H9 (cell line): ENCODE measurements at regions not wholly inside any gene's neighbourhood (a gene's known extent, or its start where the extent isn't known, plus 50 kb on each side); places are given as distances from the start of the nearest gene placed in this dataset.

Experiments used
- DNase-seq: peaks from one replicate; pipeline ENCODE4 v3.0.0-alpha.2; 2017
- H2AFZ ChIP-seq: one replicate; pipeline ENCODE4 v1.6.1; 2013; ENCODE audit warnings: mild to moderate bottlenecking, low read length, control low read depth, moderate library complexity
- H2AK5ac ChIP-seq: 2 replicates; pipeline ENCODE4 v1.6.1; 2013; ENCODE audit warnings: low read length, control low read depth, mixed read lengths; ENCODE audit not compliant: insufficient read length
- H2BK120ac ChIP-seq: one replicate; pipeline ENCODE4 v1.6.1; 2013; ENCODE audit warnings: low read depth, mild to moderate bottlenecking, low read length, control low read depth, inconsistent platforms; ENCODE audit not compliant: poor library complexity, severe bottlenecking
- H2BK12ac ChIP-seq: 2 replicates; pipeline ENCODE4 v1.6.1; 2013; ENCODE audit warnings: low read length, control low read depth, mixed read lengths, low read depth; ENCODE audit not compliant: insufficient read length
- H2BK15ac ChIP-seq: 2 replicates; pipeline ENCODE4 v1.6.1; 2013; ENCODE audit warnings: low read depth, low read length, control low read depth
- H2BK20ac ChIP-seq: one replicate; pipeline ENCODE4 v1.6.1; 2013; ENCODE audit warnings: low read depth, mild to moderate bottlenecking, low read length, control low read depth, inconsistent platforms; ENCODE audit not compliant: poor library complexity, severe bottlenecking
- H2BK5ac ChIP-seq: 2 replicates; pipeline ENCODE4 v1.6.1; 2013; ENCODE audit warnings: low read length, control low read depth, mixed read lengths; ENCODE audit not compliant: insufficient read length
- H3K14ac ChIP-seq: 2 replicates; pipeline ENCODE4 v1.6.1; 2013; ENCODE audit warnings: low read length, control low read depth; ENCODE audit not compliant: insufficient read depth
- H3K18ac ChIP-seq: 2 replicates; pipeline ENCODE4 v1.6.1; 2013; ENCODE audit warnings: low read depth, mild to moderate bottlenecking, mixed read lengths, low read length, control low read depth; ENCODE audit not compliant: insufficient read length
- H3K23ac ChIP-seq: 2 replicates; pipeline ENCODE4 v1.6.1; 2013; ENCODE audit warnings: low read length, control low read depth, mixed read lengths, low read depth; ENCODE audit not compliant: insufficient read length
- H3K23me2 ChIP-seq: 2 replicates; pipeline ENCODE4 v1.6.1; 2013; ENCODE audit warnings: low read depth, mild to moderate bottlenecking, mixed read lengths, low read length, control low read depth; ENCODE audit not compliant: insufficient read length, poor library complexity, severe bottlenecking
- H3K27ac ChIP-seq: 2 replicates; pipeline ENCODE4 v1.5.1; 2013; ENCODE audit warnings: low read length, control low read depth, mixed read lengths, low read depth; ENCODE audit not compliant: insufficient read length
- H3K27me3 ChIP-seq: 2 replicates; pipeline ENCODE4 v1.6.1; 2013; ENCODE audit warnings: low read length, control low read depth, inconsistent platforms; ENCODE audit not compliant: insufficient read depth
- H3K4ac ChIP-seq: 2 replicates; pipeline ENCODE4 v1.6.1; 2013; ENCODE audit warnings: low read depth, mild to moderate bottlenecking, control low read depth, inconsistent platforms, low read length, moderate library complexity
- H3K4me1 ChIP-seq: 2 replicates; pipeline ENCODE4 v1.6.1; 2013; ENCODE audit warnings: low read length, control low read depth, inconsistent platforms; ENCODE audit not compliant: insufficient read depth
- H3K4me2 ChIP-seq: 2 replicates; pipeline ENCODE4 v1.6.1; 2013; ENCODE audit warnings: low read length, control low read depth, mixed read lengths; ENCODE audit not compliant: insufficient read length, insufficient read depth
- H3K56ac ChIP-seq: 2 replicates; pipeline ENCODE4 v1.6.1; 2013; ENCODE audit warnings: low read depth, mild to moderate bottlenecking, mixed read lengths, low read length, control low read depth; ENCODE audit not compliant: insufficient read length
- H3K79me1 ChIP-seq: 2 replicates; pipeline ENCODE4 v1.6.1; 2013; ENCODE audit warnings: low read depth, mild to moderate bottlenecking, moderate library complexity, low read length, control low read depth, inconsistent platforms; ENCODE audit not compliant: insufficient read depth, poor library complexity, severe bottlenecking
- H3K79me2 ChIP-seq: 2 replicates; pipeline ENCODE4 v1.6.1; 2013; ENCODE audit warnings: low read length, control low read depth, inconsistent platforms; ENCODE audit not compliant: insufficient read depth
- H3K9ac ChIP-seq: 2 replicates; pipeline ENCODE4 v1.6.1; 2013; ENCODE audit warnings: low read length, control low read depth, mixed read lengths; ENCODE audit not compliant: insufficient read length; ENCODE audit errors: extremely low read depth
- H3K9me3 ChIP-seq: one replicate; pipeline ENCODE4 v1.6.1; 2013; ENCODE audit warnings: low read depth, low read length, inconsistent platforms; ENCODE audit not compliant: control insufficient read depth
- H3T11ph ChIP-seq: one replicate; pipeline ENCODE4 v1.6.1; 2013; ENCODE audit warnings: mild to moderate bottlenecking, low read length, control low read depth, inconsistent platforms
- H4K20me1 ChIP-seq: one replicate; pipeline ENCODE4 v1.6.1; 2013; ENCODE audit not compliant: control insufficient read depth, insufficient read length, insufficient read depth
- H4K5ac ChIP-seq: 2 replicates; pipeline ENCODE4 v1.6.1; 2013; ENCODE audit warnings: low read depth, mild to moderate bottlenecking, mixed read lengths, low read length, control low read depth; ENCODE audit not compliant: insufficient read length
- H4K8ac ChIP-seq: replicated peaks from 2 replicates; pipeline ENCODE4 v1.6.1; 2013; ENCODE audit warnings: low read length, control low read depth, mixed read lengths, low read depth; ENCODE audit not compliant: insufficient read length
- H4K91ac ChIP-seq: 2 replicates; pipeline ENCODE4 v1.6.1; 2013; ENCODE audit warnings: low read depth, mild to moderate bottlenecking, moderate library complexity, mixed read lengths, low read length, control low read depth; ENCODE audit not compliant: insufficient read length
- H3K27ac Mint-ChIP-seq, 3 experiments: 2 replicates in 2 of 3; 3 replicates in 1 of 3; pipeline ENCODE4 v1.8.0; 2020 to 2021; ENCODE audit warnings: mixed read lengths in 3 of 3, mild to moderate bottlenecking in 1 of 3, moderate library complexity in 1 of 3
- H3K27me3 Mint-ChIP-seq: 2 replicates; pipeline ENCODE4 v1.8.0; 2021; ENCODE audit warnings: low read depth, mild to moderate bottlenecking, moderate library complexity, mixed read lengths
- H3K36me3 Mint-ChIP-seq, 3 experiments: 2 replicates in 2 of 3; 3 replicates in 1 of 3; pipeline ENCODE4 v1.8.0; 2020 to 2021; ENCODE audit warnings: low read depth in 3 of 3, mixed read lengths in 3 of 3; ENCODE audit not compliant: insufficient read depth in 1 of 3
- H3K4me1 Mint-ChIP-seq, 2 experiments: 2 replicates each; pipeline ENCODE4 v1.8.0; 2020; ENCODE audit warnings: mixed read lengths in 2 of 2
- H3K4me3 Mint-ChIP-seq, 2 experiments: 2 replicates in 1 of 2; 3 replicates in 1 of 2; pipeline ENCODE4 v1.8.0; 2020 to 2021; ENCODE audit warnings: mild to moderate bottlenecking in 2 of 2, mixed read lengths in 2 of 2, moderate library complexity in 1 of 2
- H3K9me3 Mint-ChIP-seq, 2 experiments: 2 replicates in 1 of 2; 3 replicates in 1 of 2; pipeline ENCODE4 v1.8.0; 2020; ENCODE audit warnings: mild to moderate bottlenecking in 2 of 2, mixed read lengths in 2 of 2, moderate library complexity in 1 of 2
- CTCF ChIP-seq: fragments of 200-600 bp; sonication (generic); conservative IDR thresholded peaks from 3 replicates; pipeline ENCODE4 v1.8.0; 2021; ENCODE audit warnings: antibody characterized with exemption, mild to moderate bottlenecking
- WGBS: extraction: QIAGEN DNeasy Blood & Tissue Kit; methylation state at CpG from one replicate; pipeline ENCODE4 v1.1.7; 2013; ENCODE audit warnings: missing lambda C conversion rate, low lambda C conversion rate, mixed read lengths; ENCODE audit not compliant: insufficient read length; ENCODE audit errors: extremely low coverage; 5-methylcytosine and 5-hydroxymethylcytosine counted together

GRCh38 chr2:34936089-34936488 lies 1337.0 kb upstream of the FAM98A start:
- H3K4me2 ChIP-seq, result no peak overlapping the region
- no peak overlapping the region for H3K18ac ChIP-seq
- H3K27me3 ChIP-seq, result no peaks in the 10 kb centered on the region
- no CpG with 5 or more reads among the region's 7 CpGs for WGBS
- H3K23ac ChIP-seq, result no peak overlapping the region
- no peak overlapping the region for H2BK5ac ChIP-seq
- H3K9me3 ChIP-seq, result no peaks in the 10 kb centered on the region
- no peak overlapping the region for H3K14ac ChIP-seq
- no peak overlapping the region for H2BK12ac ChIP-seq
- H3K4me1 Mint-ChIP-seq, result no peaks in the 10 kb centered on the region
- TF ChIP-seq CTCF, result no peak
- no peaks in the 10 kb centered on the region; a peak in 1 of 7 replicates for H3K36me3 Mint-ChIP-seq
- H3K27ac ChIP-seq, result no peak overlapping the region
- H3K4me3 Mint-ChIP-seq, result no peak overlapping the region
- no peak overlapping the region for H3K27ac Mint-ChIP-seq
- H2BK120ac ChIP-seq, result no peak overlapping the region
- H4K8ac ChIP-seq, result no peak overlapping the region
- no peak overlapping the region for H2BK15ac ChIP-seq
- H3K4me1 ChIP-seq, result no peaks in the 10 kb centered on the region
- no peak overlapping the region for H3K4ac ChIP-seq
- no peak overlapping the region for H3K9ac ChIP-seq
- H3K9me3 Mint-ChIP-seq, result peaks cover 3 to 8% of the 10 kb centered on the region in 2 experiments; a peak in 1 of 5 replicates
- H2AK5ac ChIP-seq, result no peak overlapping the region
- H3K27me3 Mint-ChIP-seq, result no peaks in the 10 kb centered on the region; the same call in 1 of the 2 replicates
- H3K56ac ChIP-seq, result no peak overlapping the region
- no peak overlapping the region for H3T11ph ChIP-seq
- H3K79me1 ChIP-seq, result no peaks in the 10 kb centered on the region
- no peak overlapping the region for H4K5ac ChIP-seq
- no peaks in the 10 kb centered on the region for H3K23me2 ChIP-seq
- H4K20me1 ChIP-seq, result no peaks in the 10 kb centered on the region
- DNase-seq, result no peak
- H4K91ac ChIP-seq, result no peak overlapping the region
- no peaks in the 10 kb centered on the region for H3K79me2 ChIP-seq
- no peak overlapping the region for H2BK20ac ChIP-seq
- H2AFZ ChIP-seq, result no peak overlapping the region
